ENCODE measurements at regions not wholly inside any gene's neighbourhood (a gene's known extent, or its start where the extent isn't known, plus 50 kb on each side); places are given as distances from the start of the nearest gene placed in this dataset.
"Not testable (repeated sequence)": the region's sequence is repeated elsewhere in the genome, so short reads cannot be mapped to it uniquely, and the experiment has no call there.

DNA sequence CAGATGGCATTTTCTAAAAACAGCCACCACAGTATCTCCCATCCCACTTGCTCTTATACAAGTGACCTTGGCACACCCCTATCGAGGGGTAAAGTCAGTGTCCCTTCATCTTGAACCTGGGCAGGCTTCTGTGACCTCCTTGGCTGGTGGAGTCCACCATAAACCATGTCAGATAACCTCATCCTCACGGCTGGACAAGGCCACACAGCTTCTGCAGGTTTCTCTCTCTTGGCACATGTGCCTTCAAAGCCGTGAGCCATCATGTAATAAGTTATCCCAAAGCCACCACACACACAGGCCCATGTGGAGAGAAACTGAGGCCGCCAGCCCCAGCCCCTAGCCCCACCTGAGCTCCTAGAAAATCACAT lies 105.4 kb downstream of the SNX5 start (continued):
- TF ChIP-seq, protein P1, sequence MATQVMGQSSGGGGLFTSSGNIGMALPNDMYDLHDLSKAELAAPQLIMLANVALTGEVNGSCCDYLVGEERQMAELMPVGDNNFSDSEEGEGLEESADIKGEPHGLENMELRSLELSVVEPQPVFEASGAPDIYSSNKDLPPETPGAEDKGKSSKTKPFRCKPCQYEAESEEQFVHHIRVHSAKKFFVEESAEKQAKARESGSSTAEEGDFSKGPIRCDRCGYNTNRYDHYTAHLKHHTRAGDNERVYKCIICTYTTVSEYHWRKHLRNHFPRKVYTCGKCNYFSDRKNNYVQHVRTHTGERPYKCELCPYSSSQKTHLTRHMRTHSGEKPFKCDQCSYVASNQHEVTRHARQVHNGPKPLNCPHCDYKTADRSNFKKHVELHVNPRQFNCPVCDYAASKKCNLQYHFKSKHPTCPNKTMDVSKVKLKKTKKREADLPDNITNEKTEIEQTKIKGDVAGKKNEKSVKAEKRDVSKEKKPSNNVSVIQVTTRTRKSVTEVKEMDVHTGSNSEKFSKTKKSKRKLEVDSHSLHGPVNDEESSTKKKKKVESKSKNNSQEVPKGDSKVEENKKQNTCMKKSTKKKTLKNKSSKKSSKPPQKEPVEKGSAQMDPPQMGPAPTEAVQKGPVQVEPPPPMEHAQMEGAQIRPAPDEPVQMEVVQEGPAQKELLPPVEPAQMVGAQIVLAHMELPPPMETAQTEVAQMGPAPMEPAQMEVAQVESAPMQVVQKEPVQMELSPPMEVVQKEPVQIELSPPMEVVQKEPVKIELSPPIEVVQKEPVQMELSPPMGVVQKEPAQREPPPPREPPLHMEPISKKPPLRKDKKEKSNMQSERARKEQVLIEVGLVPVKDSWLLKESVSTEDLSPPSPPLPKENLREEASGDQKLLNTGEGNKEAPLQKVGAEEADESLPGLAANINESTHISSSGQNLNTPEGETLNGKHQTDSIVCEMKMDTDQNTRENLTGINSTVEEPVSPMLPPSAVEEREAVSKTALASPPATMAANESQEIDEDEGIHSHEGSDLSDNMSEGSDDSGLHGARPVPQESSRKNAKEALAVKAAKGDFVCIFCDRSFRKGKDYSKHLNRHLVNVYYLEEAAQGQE (IDR thresholded peaks at IDR 0.05; ENCODE audit: low read depth): no peak
- TF ChIP-seq TCF7L2 (IDR thresholded peaks at IDR 0.05; ENCODE audit: borderline replicate concordance, extremely low read depth, insufficient read depth, insufficient read length): no peak
- TF ChIP-seq RAD21 (IDR thresholded peaks at IDR 0.05; ENCODE audit: low read depth): no peak
- no peak for TF ChIP-seq SIN3A (IDR thresholded peaks at IDR 0.05; ENCODE audit: low read depth)
- no peak for TF ChIP-seq SP1 (IDR thresholded peaks at IDR 0.05; ENCODE audit: low read depth)

DNA sequence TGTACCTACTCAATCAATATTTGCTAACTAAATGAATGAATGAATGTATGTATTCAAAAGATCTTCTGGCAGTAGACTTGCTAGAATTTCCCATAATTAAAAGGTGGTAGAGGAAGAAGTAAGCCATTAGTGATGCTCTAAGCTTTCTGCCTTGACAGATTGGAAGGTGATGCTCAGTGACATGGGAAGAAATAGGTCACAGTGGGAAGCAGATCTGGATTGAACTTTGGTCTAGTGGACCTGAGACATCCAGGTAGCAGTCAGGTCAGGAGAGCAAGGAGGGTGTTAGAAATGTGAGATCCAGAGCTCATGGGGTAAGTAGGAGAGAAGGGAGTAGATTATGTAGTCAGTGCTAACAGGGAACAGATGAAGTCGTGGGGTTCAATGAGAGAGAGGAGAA lies 106.4 kb downstream of the SNX5 start:
- no TSS peak for BruUV-seq (replicated peaks)
- Histone ChIP-seq H3K4me2 (ENCODE audit: low read length) (no peak overlapping the region), H3K4me1 (ENCODE audit: control insufficient read depth in 1 of 2, insufficient read depth in 2 of 2, low read length in 2 of 2) (no peaks in the 10 kb centered on the region), H3K27ac (ENCODE audit: low read depth, low read length) (no peak overlapping the region), H3K9me3 (ENCODE audit: control insufficient read depth in 1 of 2, insufficient read depth in 1 of 2, low read depth in 1 of 2, low read length in 2 of 2) (no peaks in the 10 kb centered on the region), H3K79me2 (ENCODE audit: insufficient read depth, low read length) (no peaks in the 10 kb centered on the region), H3K36me3 (ENCODE audit: control insufficient read depth in 1 of 2, insufficient read depth in 2 of 2, low read length in 2 of 2) (no peaks in the 10 kb centered on the region), H3K4me3 (replicated peaks in 1 of 2; ENCODE audit: low read depth in 1 of 2, low read length in 2 of 2) (no peak overlapping the region), H3K9me2 (ENCODE audit: insufficient read depth) (no peaks in the 10 kb centered on the region), H4K20me1 (ENCODE audit: insufficient read depth) (no peaks in the 10 kb centered on the region), H3K27me3 (ENCODE audit: insufficient read depth, low read length) (no peaks in the 10 kb centered on the region), H3K9ac (ENCODE audit: low read length) (no peak overlapping the region), H2AFZ (ENCODE audit: low read depth, low read length, poor library complexity, severe bottlenecking) (no peak overlapping the region)
- DNase-seq (ENCODE audit: low read depth, low spot score) (no peak), ATAC-seq (no peak)
- ChIA-PET RAD21 (ENCODE audit: low non-redundant PET in 1 of 2, low total read pairs in 2 of 2, uncharacterized antibody in 2 of 2, unreplicated experiment in 2 of 2) (no interaction called here), POLR2A (no interaction called here), CTCF (no interaction called here)
- no peak for TF ChIP-seq ZFX (IDR thresholded peaks at IDR 0.05)
- no peak for TF ChIP-seq ELF1 (IDR thresholded peaks at IDR 0.05; ENCODE audit: borderline replicate concordance, low read depth)
- no peak for TF ChIP-seq SP1 (IDR thresholded peaks at IDR 0.05; ENCODE audit: low read depth)
- TF ChIP-seq CEBPB (IDR thresholded peaks at IDR 0.05; ENCODE audit: low read depth): no peak
- TF ChIP-seq POLR2AphosphoS5 (IDR thresholded peaks at IDR 0.05; ENCODE audit: low read depth, low read length): no peak
- no peak for TF ChIP-seq POLR2A (IDR thresholded peaks at IDR 0.05; ENCODE audit: borderline replicate concordance, extremely low read depth, insufficient read depth, insufficient read length)
- TF ChIP-seq, protein P2, sequence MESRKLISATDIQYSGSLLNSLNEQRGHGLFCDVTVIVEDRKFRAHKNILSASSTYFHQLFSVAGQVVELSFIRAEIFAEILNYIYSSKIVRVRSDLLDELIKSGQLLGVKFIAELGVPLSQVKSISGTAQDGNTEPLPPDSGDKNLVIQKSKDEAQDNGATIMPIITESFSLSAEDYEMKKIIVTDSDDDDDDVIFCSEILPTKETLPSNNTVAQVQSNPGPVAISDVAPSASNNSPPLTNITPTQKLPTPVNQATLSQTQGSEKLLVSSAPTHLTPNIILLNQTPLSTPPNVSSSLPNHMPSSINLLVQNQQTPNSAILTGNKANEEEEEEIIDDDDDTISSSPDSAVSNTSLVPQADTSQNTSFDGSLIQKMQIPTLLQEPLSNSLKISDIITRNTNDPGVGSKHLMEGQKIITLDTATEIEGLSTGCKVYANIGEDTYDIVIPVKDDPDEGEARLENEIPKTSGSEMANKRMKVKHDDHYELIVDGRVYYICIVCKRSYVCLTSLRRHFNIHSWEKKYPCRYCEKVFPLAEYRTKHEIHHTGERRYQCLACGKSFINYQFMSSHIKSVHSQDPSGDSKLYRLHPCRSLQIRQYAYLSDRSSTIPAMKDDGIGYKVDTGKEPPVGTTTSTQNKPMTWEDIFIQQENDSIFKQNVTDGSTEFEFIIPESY (IDR thresholded peaks at IDR 0.05; ENCODE audit: extremely low read depth, insufficient replicate concordance, low read length): no peak
- no peak for TF ChIP-seq RAD21 (IDR thresholded peaks at IDR 0.05; ENCODE audit: low read depth)
- TF ChIP-seq, protein P3, sequence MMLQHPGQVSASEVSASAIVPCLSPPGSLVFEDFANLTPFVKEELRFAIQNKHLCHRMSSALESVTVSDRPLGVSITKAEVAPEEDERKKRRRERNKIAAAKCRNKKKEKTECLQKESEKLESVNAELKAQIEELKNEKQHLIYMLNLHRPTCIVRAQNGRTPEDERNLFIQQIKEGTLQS (IDR thresholded peaks at IDR 0.05): no peak
- TF ChIP-seq EZH2phosphoT487 (IDR thresholded peaks at IDR 0.05; ENCODE audit: borderline replicate concordance): no peak
- no peak for TF ChIP-seq SRF (IDR thresholded peaks at IDR 0.05; ENCODE audit: low read depth)
- intact Hi-C loops (cut with micrococcal nuclease): no loop called here

DNA sequence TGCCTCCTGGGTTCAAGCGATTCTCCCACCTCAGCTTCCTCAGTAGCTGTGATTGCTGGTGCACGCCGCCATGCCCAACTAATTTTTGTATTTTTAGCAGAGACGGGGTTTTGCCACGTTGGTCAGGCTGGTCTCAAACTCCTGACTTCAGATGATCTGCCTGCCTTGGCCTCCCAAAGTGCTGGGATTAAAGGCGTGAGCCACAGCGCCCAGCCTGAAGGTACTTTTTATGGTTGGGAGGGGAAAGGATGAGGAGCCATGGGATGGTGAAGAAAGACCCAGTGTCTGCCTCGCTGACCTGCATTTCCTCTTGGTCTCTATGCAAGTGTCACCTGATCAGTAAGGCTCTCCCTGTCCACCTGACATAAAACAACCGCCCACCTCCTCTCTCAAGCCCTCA lies 107.0 kb downstream of the SNX5 start:
- H3K9me2 ChIP-seq (ENCODE audit: insufficient read depth); H2AFZ ChIP-seq (ENCODE audit: low read depth, low read length, poor library complexity, severe bottlenecking); H3K4me1 ChIP-seq (ENCODE audit: control insufficient read depth in 1 of 2, insufficient read depth in 2 of 2, low read length in 2 of 2); ATAC-seq; H3K27me3 ChIP-seq (ENCODE audit: insufficient read depth, low read length); H4K20me1 ChIP-seq (ENCODE audit: insufficient read depth); CTCF ChIA-PET; H3K4me3 ChIP-seq (replicated peaks in 1 of 2; ENCODE audit: low read depth in 1 of 2, low read length in 2 of 2); H3K4me2 ChIP-seq (ENCODE audit: low read length); BruUV-seq (replicated peaks); H3K79me2 ChIP-seq (ENCODE audit: insufficient read depth, low read length); intact Hi-C loops (cut with micrococcal nuclease); H3K27ac ChIP-seq (ENCODE audit: low read depth, low read length); H3K9ac ChIP-seq (ENCODE audit: low read length); H3K36me3 ChIP-seq (ENCODE audit: control insufficient read depth in 1 of 2, insufficient read depth in 2 of 2, low read length in 2 of 2); DNase-seq (ENCODE audit: low read depth, low spot score); POLR2A ChIA-PET; RAD21 ChIA-PET (ENCODE audit: low non-redundant PET in 1 of 2, low total read pairs in 2 of 2, uncharacterized antibody in 2 of 2, unreplicated experiment in 2 of 2); H3K9me3 ChIP-seq (ENCODE audit: control insufficient read depth in 1 of 2, insufficient read depth in 1 of 2, low read depth in 1 of 2, low read length in 2 of 2): not testable (repeated sequence)

All from HCT116 (cell line).